ENCODE measurements at regions not wholly inside any gene's neighbourhood (a gene's known extent, or its start where the extent isn't known, plus 50 kb on each side); places are given as distances from the start of the nearest gene placed in this dataset.

DNA sequence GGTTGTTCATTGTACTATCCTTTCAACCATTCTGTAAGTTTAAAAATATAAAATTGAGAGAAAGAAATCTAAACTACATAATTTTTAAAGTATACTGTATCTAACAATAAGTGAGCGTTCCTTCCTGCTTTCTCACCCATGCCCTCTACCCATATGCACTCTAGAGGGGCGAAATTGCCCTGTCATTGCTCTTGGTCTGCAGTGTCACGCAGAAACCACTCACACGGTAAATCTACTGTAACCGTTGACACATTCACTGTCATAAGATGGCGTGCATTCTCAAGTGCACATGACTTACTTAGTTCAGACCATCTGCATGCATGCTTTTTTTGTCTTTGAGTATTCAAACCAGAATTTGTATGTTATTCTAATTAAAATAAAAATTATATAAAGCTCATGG, 55.7 kb upstream of the NIPBL start (continued):
- TF ChIP-seq, protein P1, sequence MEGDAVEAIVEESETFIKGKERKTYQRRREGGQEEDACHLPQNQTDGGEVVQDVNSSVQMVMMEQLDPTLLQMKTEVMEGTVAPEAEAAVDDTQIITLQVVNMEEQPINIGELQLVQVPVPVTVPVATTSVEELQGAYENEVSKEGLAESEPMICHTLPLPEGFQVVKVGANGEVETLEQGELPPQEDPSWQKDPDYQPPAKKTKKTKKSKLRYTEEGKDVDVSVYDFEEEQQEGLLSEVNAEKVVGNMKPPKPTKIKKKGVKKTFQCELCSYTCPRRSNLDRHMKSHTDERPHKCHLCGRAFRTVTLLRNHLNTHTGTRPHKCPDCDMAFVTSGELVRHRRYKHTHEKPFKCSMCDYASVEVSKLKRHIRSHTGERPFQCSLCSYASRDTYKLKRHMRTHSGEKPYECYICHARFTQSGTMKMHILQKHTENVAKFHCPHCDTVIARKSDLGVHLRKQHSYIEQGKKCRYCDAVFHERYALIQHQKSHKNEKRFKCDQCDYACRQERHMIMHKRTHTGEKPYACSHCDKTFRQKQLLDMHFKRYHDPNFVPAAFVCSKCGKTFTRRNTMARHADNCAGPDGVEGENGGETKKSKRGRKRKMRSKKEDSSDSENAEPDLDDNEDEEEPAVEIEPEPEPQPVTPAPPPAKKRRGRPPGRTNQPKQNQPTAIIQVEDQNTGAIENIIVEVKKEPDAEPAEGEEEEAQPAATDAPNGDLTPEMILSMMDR (IDR thresholded peaks at IDR 0.05 in 2 of 3, conservative IDR thresholded peaks at IDR 0.05 in 1 of 3; ENCODE audit: borderline replicate concordance in 1 of 3, insufficient read depth in 1 of 3, low read depth in 2 of 3, low read length in 2 of 3) = no peak
- TF ChIP-seq FOSL1 (IDR thresholded peaks at IDR 0.05; ENCODE audit: low read depth) = no peak
- TF ChIP-seq ELF1 (IDR thresholded peaks at IDR 0.05; ENCODE audit: borderline replicate concordance, low read depth) = no peak
- TF ChIP-seq, protein P2, sequence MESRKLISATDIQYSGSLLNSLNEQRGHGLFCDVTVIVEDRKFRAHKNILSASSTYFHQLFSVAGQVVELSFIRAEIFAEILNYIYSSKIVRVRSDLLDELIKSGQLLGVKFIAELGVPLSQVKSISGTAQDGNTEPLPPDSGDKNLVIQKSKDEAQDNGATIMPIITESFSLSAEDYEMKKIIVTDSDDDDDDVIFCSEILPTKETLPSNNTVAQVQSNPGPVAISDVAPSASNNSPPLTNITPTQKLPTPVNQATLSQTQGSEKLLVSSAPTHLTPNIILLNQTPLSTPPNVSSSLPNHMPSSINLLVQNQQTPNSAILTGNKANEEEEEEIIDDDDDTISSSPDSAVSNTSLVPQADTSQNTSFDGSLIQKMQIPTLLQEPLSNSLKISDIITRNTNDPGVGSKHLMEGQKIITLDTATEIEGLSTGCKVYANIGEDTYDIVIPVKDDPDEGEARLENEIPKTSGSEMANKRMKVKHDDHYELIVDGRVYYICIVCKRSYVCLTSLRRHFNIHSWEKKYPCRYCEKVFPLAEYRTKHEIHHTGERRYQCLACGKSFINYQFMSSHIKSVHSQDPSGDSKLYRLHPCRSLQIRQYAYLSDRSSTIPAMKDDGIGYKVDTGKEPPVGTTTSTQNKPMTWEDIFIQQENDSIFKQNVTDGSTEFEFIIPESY (IDR thresholded peaks at IDR 0.05; ENCODE audit: extremely low read depth, insufficient replicate concordance, low read length) = no peak

DNA sequence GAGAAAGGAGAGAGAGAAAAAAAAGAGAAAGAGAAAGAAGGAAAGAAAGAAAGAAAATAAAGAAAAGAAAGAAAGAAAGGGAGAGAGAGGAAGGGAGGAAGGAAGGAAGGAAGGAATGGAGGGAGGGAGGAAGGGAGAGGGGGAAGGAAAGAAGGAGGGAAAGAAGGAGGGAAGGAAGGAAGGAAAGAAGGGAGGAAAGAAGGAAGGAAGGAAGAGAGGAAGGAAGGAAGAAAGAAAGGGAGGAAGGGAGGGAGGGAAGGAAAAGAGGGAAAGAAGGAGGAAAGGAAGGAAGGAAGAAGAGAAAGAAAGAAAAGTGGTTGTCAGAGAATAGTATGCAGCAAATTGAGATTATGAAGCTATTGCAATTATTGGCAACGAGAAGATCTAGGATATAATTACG, 49.9 kb upstream of the NIPBL start:
- no peak for DNase-seq (ENCODE audit: low read depth, low spot score)
- Histone ChIP-seq H3K27me3 (ENCODE audit: insufficient read depth, low read length) (no peaks in the 10 kb centered on the region), H3K36me3 (ENCODE audit: control insufficient read depth in 1 of 2, insufficient read depth in 2 of 2, low read length in 2 of 2) (no peaks in the 10 kb centered on the region), H3K9me2 (ENCODE audit: insufficient read depth) (no peaks in the 10 kb centered on the region), H3K9me3 (ENCODE audit: control insufficient read depth in 1 of 2, insufficient read depth in 1 of 2, low read depth in 1 of 2, low read length in 2 of 2) (no peaks in the 10 kb centered on the region), H3K79me2 (ENCODE audit: insufficient read depth, low read length) (no peaks in the 10 kb centered on the region), H3K9ac (ENCODE audit: low read length) (no peak overlapping the region), H2AFZ (ENCODE audit: low read depth, low read length, poor library complexity, severe bottlenecking) (no peak overlapping the region), H3K4me2 (ENCODE audit: low read length) (no peak overlapping the region), H3K27ac (ENCODE audit: low read depth, low read length) (no peak overlapping the region), H3K4me1 (ENCODE audit: control insufficient read depth in 1 of 2, insufficient read depth in 2 of 2, low read length in 2 of 2) (no peaks in the 10 kb centered on the region), H4K20me1 (ENCODE audit: insufficient read depth) (no peaks in the 10 kb centered on the region), H3K4me3 (replicated peaks in 1 of 2; ENCODE audit: low read depth in 1 of 2, low read length in 2 of 2) (no peak overlapping the region)
- no TSS peak for BruUV-seq (replicated peaks)
- CTCF ChIA-PET = no interaction called here
- RAD21 ChIA-PET (ENCODE audit: low non-redundant PET in 1 of 2, low total read pairs in 2 of 2, uncharacterized antibody in 2 of 2, unreplicated experiment in 2 of 2) = no interaction called here
- no peak for ATAC-seq
- POLR2A ChIA-PET = no interaction called here
- intact Hi-C loops (cut with micrococcal nuclease) = no loop called here
- TF ChIP-seq ZNF274 (IDR thresholded peaks at IDR 0.05; ENCODE audit: low read depth, low read length) = no peak
- no peak for TF ChIP-seq JUND (IDR thresholded peaks at IDR 0.05)
- no peak for TF ChIP-seq ELF1 (IDR thresholded peaks at IDR 0.05; ENCODE audit: borderline replicate concordance, low read depth)
- TF ChIP-seq CBX3 (IDR thresholded peaks at IDR 0.05; ENCODE audit: low read depth) = no peak
- TF ChIP-seq, protein P3, sequence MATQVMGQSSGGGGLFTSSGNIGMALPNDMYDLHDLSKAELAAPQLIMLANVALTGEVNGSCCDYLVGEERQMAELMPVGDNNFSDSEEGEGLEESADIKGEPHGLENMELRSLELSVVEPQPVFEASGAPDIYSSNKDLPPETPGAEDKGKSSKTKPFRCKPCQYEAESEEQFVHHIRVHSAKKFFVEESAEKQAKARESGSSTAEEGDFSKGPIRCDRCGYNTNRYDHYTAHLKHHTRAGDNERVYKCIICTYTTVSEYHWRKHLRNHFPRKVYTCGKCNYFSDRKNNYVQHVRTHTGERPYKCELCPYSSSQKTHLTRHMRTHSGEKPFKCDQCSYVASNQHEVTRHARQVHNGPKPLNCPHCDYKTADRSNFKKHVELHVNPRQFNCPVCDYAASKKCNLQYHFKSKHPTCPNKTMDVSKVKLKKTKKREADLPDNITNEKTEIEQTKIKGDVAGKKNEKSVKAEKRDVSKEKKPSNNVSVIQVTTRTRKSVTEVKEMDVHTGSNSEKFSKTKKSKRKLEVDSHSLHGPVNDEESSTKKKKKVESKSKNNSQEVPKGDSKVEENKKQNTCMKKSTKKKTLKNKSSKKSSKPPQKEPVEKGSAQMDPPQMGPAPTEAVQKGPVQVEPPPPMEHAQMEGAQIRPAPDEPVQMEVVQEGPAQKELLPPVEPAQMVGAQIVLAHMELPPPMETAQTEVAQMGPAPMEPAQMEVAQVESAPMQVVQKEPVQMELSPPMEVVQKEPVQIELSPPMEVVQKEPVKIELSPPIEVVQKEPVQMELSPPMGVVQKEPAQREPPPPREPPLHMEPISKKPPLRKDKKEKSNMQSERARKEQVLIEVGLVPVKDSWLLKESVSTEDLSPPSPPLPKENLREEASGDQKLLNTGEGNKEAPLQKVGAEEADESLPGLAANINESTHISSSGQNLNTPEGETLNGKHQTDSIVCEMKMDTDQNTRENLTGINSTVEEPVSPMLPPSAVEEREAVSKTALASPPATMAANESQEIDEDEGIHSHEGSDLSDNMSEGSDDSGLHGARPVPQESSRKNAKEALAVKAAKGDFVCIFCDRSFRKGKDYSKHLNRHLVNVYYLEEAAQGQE (IDR thresholded peaks at IDR 0.05; ENCODE audit: low read depth) = no peak
- TF ChIP-seq, protein P1 (IDR thresholded peaks at IDR 0.05 in 2 of 3, conservative IDR thresholded peaks at IDR 0.05 in 1 of 3; ENCODE audit: borderline replicate concordance in 1 of 3, insufficient read depth in 1 of 3, low read depth in 2 of 3, low read length in 2 of 3) = no peak
- TF ChIP-seq, protein P4, sequence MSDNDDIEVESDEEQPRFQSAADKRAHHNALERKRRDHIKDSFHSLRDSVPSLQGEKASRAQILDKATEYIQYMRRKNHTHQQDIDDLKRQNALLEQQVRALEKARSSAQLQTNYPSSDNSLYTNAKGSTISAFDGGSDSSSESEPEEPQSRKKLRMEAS (IDR thresholded peaks at IDR 0.05) = no peak
- no peak for TF ChIP-seq SIN3A (IDR thresholded peaks at IDR 0.05; ENCODE audit: low read depth)
- TF ChIP-seq, protein P5, sequence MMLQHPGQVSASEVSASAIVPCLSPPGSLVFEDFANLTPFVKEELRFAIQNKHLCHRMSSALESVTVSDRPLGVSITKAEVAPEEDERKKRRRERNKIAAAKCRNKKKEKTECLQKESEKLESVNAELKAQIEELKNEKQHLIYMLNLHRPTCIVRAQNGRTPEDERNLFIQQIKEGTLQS (IDR thresholded peaks at IDR 0.05) = no peak
- no peak for TF ChIP-seq EGR1 (IDR thresholded peaks at IDR 0.05; ENCODE audit: low read depth)
